HAP-1 (cell line): ENCODE measurements at regions not wholly inside any gene's neighbourhood (a gene's known extent, or its start where the extent isn't known, plus 50 kb on each side); places are given as distances from the start of the nearest gene placed in this dataset.

Experiments
- DNase-seq, 2 experiments: peaks; one replicate each; pipeline ENCODE4 v3.0.0-alpha.2; 2016 to 2020; ENCODE audit warnings: low spot score in 2 of 2
- H3K27me3 ChIP-seq: fragments of 250-450 bp; sonication (Bioruptor Pico); 2 replicates; pipeline ENCODE4 v1.5.1; 2020; ENCODE audit warnings: low read depth, mild to moderate bottlenecking, moderate library complexity
- H3K36me3 ChIP-seq: fragments of 250-450 bp; sonication (Bioruptor Pico); replicated peaks from 2 replicates; pipeline ENCODE4 v1.5.1; 2020; ENCODE audit warnings: mild to moderate bottlenecking
- H3K4me1 ChIP-seq: fragments of 250-450 bp; sonication (Bioruptor Pico); 2 replicates; pipeline ENCODE4 v1.5.1; 2020; ENCODE audit warnings: mild to moderate bottlenecking
- H3K4me3 ChIP-seq: fragments of 250-450 bp; sonication (Bioruptor Pico); 2 replicates; pipeline ENCODE4 v1.5.1; 2020; ENCODE audit warnings: mild to moderate bottlenecking, moderate library complexity
- H3K9me3 ChIP-seq: fragments of 250-450 bp; sonication (Bioruptor Pico); 2 replicates; pipeline ENCODE4 v1.5.1; 2020; ENCODE audit warnings: mild to moderate bottlenecking, moderate library complexity
- in situ Hi-C: fragments of 300-500 bp; cut with MboI; formaldehyde crosslinking; loops from 3 replicates; pipeline ENCODE4 v1.14.3; 2020; ENCODE audit warnings: low sequenced_read_pairs, inconsistent platforms, mixed read lengths

DNA sequence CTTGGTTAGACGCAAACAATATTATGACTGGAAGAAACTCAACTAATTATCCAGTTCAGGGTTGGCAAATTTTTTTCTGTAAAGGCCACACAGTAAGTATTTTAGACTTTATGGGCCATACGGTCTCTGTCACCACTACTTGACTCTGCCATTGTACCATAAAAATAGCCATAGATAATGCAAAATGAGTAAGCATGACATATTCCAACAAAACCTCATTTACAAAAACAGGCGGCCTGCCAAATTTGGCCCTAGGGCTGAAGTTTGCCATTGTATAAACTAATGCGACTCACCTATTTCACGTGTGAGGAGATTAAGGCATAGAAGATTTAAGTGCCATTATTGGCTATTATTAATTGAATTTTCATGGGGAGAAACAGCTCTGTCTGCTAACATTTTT, 116.8 kb upstream of the CNTN6 start:
- H3K4me3 ChIP-seq, result no peak overlapping the region
- no peak for DNase-seq
- H3K9me3 ChIP-seq, result no peaks in the 10 kb centered on the region
- in situ Hi-C loops, result no loop called here
- 0 out of 2 replicates have a peak, but pooled peaks cover 2% of the 10 kb centered on the region for H3K4me1 ChIP-seq
- H3K27me3 ChIP-seq, result no peaks in the 10 kb centered on the region
- no peaks in the 10 kb centered on the region for H3K36me3 ChIP-seq

DNA sequence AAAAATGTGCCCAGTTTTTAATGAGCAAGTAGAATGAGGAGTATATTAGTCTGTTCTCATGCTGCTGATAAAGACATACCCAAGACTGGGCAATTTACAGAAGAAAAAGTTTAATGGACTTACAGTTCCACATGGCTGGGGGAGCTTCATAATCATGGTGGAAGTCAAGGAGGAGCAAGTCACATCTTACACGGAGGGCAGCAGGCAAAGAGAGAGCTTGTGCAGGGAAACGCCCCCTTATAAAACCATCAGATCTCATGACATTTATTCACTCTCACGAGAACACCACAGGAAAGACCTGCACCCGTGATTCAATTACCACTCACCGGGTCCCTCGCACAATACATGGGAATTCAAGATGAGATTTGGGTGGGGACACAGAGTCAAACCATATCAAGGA, 111.7 kb upstream of the CNTN6 start:
- in situ Hi-C loops, result no loop called here
- no peaks in the 10 kb centered on the region for H3K9me3 ChIP-seq

GRCh38 chr3:988785-989184, 104.0 kb upstream of the CNTN6 start:
- Histone ChIP-seq H3K27me3 (no peaks in the 10 kb centered on the region; the same call in 1 of the 2 replicates), H3K4me1 (no peaks in the 10 kb centered on the region), H3K36me3 (no peaks in the 10 kb centered on the region), H3K9me3 (no peaks in the 10 kb centered on the region; the same call in 1 of the 2 replicates), H3K4me3 (no peak overlapping the region)
- no peak for DNase-seq
- in situ Hi-C loops, result no loop called here

More for the DNA sequence above, 111.7 kb upstream of the CNTN6 start:
- no peaks in the 10 kb centered on the region for H3K36me3 ChIP-seq
- no peak overlapping the region for H3K4me3 ChIP-seq
- no peaks in the 10 kb centered on the region for H3K27me3 ChIP-seq
- no peak for DNase-seq
- 0 out of 2 replicates have a peak, but pooled peaks cover 2% of the 10 kb centered on the region for H3K4me1 ChIP-seq

DNA sequence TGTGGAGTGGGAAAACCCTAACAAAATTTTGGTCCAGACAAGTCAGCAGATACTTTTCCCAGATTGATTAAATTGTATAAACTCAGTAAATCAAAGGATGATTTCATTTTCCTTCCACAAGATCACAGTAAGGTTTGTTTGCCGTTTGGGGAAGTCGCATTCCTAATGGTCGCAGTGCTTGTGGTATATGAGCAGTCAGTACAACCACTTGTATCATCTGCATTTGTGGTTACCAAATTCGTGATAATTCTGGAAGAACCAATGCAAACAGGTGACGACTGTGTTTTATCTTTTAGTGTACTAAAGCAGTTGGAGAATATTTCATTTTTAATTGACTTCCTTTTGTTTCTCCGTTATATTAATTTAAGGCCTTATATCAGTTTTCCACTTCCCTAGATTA, 100.0 kb upstream of the CNTN6 start:
- H3K36me3 ChIP-seq, result no peaks in the 10 kb centered on the region
- in situ Hi-C loops, result no loop called here
- no peaks in the 10 kb centered on the region; the same call in 1 of the 2 replicates for H3K27me3 ChIP-seq
- no peaks in the 10 kb centered on the region for H3K4me1 ChIP-seq
- no peak overlapping the region for H3K4me3 ChIP-seq
- DNase-seq, result no peak
- no peaks in the 10 kb centered on the region; the same call in 1 of the 2 replicates for H3K9me3 ChIP-seq

DNA sequence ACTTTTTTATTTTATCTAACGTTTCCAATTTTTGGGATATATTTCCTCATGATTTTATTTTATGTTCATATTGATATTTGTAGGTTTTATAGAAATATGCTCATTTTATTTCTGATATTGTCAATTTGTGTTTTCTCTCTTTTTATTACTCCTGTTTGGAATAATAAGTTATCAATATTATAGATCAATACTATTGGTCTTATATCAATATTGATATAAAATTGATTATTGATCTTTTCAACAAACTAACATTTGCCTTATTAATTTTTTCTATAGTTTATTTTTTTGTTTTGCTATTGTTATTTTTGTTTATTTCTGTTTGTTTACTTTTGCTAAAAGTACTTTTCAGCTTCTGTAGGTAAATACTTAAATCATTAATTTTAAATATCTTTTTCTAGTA, 90.8 kb upstream of the CNTN6 start:
- Histone ChIP-seq H3K4me1 (no peaks in the 10 kb centered on the region), H3K4me3 (no peak overlapping the region), H3K36me3 (no peaks in the 10 kb centered on the region), H3K27me3 (no peaks in the 10 kb centered on the region), H3K9me3 (no peaks in the 10 kb centered on the region)
- no peak for DNase-seq
- in situ Hi-C loops, result no loop called here

GRCh38 chr3:1007866-1008265, 85.0 kb upstream of the CNTN6 start:
- no peaks in the 10 kb centered on the region for H3K9me3 ChIP-seq
- H3K4me3 ChIP-seq, result no peak overlapping the region
- in situ Hi-C loops, result no loop called here
- no peak for DNase-seq
- no peaks in the 10 kb centered on the region for H3K4me1 ChIP-seq
- no peaks in the 10 kb centered on the region; the same call in 1 of the 2 replicates for H3K27me3 ChIP-seq
- no peaks in the 10 kb centered on the region for H3K36me3 ChIP-seq

GRCh38 chr3:1010228-1010627, 82.6 kb upstream of the CNTN6 start:
- no peaks in the 10 kb centered on the region; the same call in 1 of the 2 replicates for H3K27me3 ChIP-seq
- in situ Hi-C loops, result no loop called here
- H3K4me1 ChIP-seq, result no peaks in the 10 kb centered on the region
- H3K9me3 ChIP-seq, result no peaks in the 10 kb centered on the region
- no peaks in the 10 kb centered on the region for H3K36me3 ChIP-seq
- no peak overlapping the region for H3K4me3 ChIP-seq
- no peak for DNase-seq

DNA sequence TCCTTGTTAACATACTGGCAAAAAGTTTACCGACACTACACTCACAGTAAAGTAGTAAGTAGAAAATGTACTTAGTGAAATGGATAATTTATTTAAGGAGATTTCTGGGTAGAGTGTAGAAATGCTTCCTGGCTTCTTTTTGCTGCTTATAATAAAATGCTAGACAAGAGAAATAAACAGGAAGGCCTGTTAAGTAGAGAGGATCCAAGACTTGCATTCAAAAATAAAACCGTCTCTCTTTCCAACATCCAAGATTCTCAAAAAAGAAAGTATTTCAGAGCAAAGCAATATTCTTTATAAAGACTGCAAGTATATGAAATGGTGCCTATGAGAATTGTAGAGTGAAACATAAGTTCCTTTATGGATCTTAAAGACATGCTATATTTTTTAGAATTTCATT, 77.0 kb upstream of the CNTN6 start:
- no peak for DNase-seq
- H3K36me3 ChIP-seq, result no peaks in the 10 kb centered on the region
- no peaks in the 10 kb centered on the region for H3K9me3 ChIP-seq
- no peak overlapping the region for H3K4me3 ChIP-seq
- H3K27me3 ChIP-seq, result no peaks in the 10 kb centered on the region
- no peaks in the 10 kb centered on the region for H3K4me1 ChIP-seq
- in situ Hi-C loops, result no loop called here

DNA sequence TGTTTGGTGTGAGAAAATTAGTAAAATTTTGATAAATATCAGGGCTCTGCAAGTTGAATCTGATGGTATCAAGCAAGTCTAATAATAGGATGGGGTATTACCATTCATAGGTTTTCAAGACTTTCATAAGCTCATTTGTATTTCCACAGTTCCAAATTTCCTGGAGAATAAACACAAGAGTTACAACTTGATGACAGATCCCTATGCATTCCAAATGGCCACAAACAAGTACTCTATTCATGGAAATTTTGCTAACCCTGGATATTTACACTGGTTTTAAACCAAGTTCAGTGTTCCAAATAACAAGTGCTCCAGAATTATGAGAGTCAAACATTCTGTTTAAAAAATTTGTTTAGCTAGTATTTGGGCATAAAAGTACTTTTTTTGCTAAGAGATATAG, 75.0 kb upstream of the CNTN6 start:
- in situ Hi-C loops, result no loop called here
- H3K4me1 ChIP-seq, result no peaks in the 10 kb centered on the region
- H3K9me3 ChIP-seq, result no peaks in the 10 kb centered on the region
- no peak overlapping the region for H3K4me3 ChIP-seq
- no peaks in the 10 kb centered on the region for H3K36me3 ChIP-seq
- no peaks in the 10 kb centered on the region for H3K27me3 ChIP-seq
- no peak for DNase-seq

- Histone ChIP-seq H3K4me1 (no peaks in the 10 kb centered on the region), H3K36me3 (no peaks in the 10 kb centered on the region), H3K27me3 (no peaks in the 10 kb centered on the region), H3K9me3 (no peaks in the 10 kb centered on the region), H3K4me3 (no peak overlapping the region)
- in situ Hi-C loops, result no loop called here
- no peak for DNase-seq
Measured at GRCh38 chr3:1019157-1019556, 73.7 kb upstream of the CNTN6 start.

GRCh38 chr3:1026395-1026794, 66.4 kb upstream of the CNTN6 start:
- in situ Hi-C loops, result no loop called here
- no peak for DNase-seq
- no peaks in the 10 kb centered on the region for H3K36me3 ChIP-seq
- H3K4me3 ChIP-seq, result no peak overlapping the region
- H3K27me3 ChIP-seq, result no peaks in the 10 kb centered on the region
- no peaks in the 10 kb centered on the region for H3K4me1 ChIP-seq
- no peaks in the 10 kb centered on the region for H3K9me3 ChIP-seq

DNA sequence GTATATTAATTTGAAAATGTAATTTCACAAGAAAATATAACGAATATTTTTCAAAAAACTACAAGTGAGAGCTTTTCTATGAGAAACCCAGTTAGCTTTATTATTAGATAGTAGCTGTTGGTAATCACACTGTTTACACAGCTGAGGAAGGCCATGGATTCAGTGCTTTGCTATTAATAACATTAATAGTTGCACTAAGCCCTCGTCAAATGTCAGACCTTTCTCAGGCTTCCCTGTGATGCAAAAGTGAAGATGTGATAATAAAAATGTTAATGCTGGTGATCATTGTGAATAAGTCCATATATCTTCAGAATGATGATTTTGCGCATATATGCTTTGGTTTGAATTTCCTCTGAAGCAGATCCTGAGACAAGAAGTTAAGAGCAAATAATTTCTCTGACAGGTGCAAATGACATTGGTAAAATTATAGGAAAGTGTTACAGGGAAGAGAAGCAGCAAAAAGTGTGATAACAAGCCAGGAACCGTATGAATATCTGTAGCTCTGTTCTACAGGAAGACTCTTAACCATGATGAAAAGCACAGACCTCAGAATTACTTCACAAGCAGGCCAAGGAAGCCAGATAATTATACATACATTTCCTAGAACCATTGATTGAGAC, 56.5 kb upstream of the CNTN6 start:
- DNase-seq, result no peak

GRCh38 chr3:1037631-1038030, 55.2 kb upstream of the CNTN6 start:
- H3K4me3 ChIP-seq, result no peak overlapping the region
- in situ Hi-C loops, result no loop called here
- no peak for DNase-seq

More for the DNA sequence above, 56.5 kb upstream of the CNTN6 start:
- Histone ChIP-seq H3K4me3 (no peak overlapping the region), H3K9me3 (no peaks in the 10 kb centered on the region), H3K4me1 (no peaks in the 10 kb centered on the region), H3K36me3 (no peaks in the 10 kb centered on the region), H3K27me3 (no peaks in the 10 kb centered on the region)
- in situ Hi-C loops, result no loop called here

More at GRCh38 chr3:1037631-1038030, 55.2 kb upstream of the CNTN6 start:
- Histone ChIP-seq H3K27me3 (no peaks in the 10 kb centered on the region), H3K36me3 (no peaks in the 10 kb centered on the region), H3K9me3 (no peaks in the 10 kb centered on the region), H3K4me1 (no peaks in the 10 kb centered on the region)
